ENCODE measurements at regions not wholly inside any gene's neighbourhood (a gene's known extent, or its start where the extent isn't known, plus 50 kb on each side); places are given as distances from the start of the nearest gene placed in this dataset.

- no peaks in the 10 kb centered on the region for H3K36me3 Mint-ChIP-seq
- no peak overlapping the region for H2AFZ ChIP-seq (replicated peaks)
- no peaks in the 10 kb centered on the region for H3K27me3 ChIP-seq
- peaks cover 5% of the 10 kb centered on the region for H3K9me3 Mint-ChIP-seq
- no peak for DNase-seq (ENCODE audit: low spot score)
- H3K27ac Mint-ChIP-seq = no peak overlapping the region
- no peak overlapping the region for H3K9ac ChIP-seq
- H3K4me1 ChIP-seq = no peaks in the 10 kb centered on the region
- H3F3A ChIP-seq (ENCODE audit: low read depth) = no peaks in the 10 kb centered on the region
- H3K36me3 ChIP-seq = no peaks in the 10 kb centered on the region
- no peak for TF ChIP-seq EZH2phosphoT487 (IDR thresholded peaks at IDR 0.05)
- TF ChIP-seq EZH2 (IDR thresholded peaks at IDR 0.05) = no peak
- TF ChIP-seq, protein P1, sequence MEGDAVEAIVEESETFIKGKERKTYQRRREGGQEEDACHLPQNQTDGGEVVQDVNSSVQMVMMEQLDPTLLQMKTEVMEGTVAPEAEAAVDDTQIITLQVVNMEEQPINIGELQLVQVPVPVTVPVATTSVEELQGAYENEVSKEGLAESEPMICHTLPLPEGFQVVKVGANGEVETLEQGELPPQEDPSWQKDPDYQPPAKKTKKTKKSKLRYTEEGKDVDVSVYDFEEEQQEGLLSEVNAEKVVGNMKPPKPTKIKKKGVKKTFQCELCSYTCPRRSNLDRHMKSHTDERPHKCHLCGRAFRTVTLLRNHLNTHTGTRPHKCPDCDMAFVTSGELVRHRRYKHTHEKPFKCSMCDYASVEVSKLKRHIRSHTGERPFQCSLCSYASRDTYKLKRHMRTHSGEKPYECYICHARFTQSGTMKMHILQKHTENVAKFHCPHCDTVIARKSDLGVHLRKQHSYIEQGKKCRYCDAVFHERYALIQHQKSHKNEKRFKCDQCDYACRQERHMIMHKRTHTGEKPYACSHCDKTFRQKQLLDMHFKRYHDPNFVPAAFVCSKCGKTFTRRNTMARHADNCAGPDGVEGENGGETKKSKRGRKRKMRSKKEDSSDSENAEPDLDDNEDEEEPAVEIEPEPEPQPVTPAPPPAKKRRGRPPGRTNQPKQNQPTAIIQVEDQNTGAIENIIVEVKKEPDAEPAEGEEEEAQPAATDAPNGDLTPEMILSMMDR (IDR thresholded peaks at IDR 0.05) = no peak
- H3K27ac ChIP-seq = no peak overlapping the region
- no peak overlapping the region for H3K4me3 ChIP-seq
- no peaks in the 10 kb centered on the region for H3K4me1 Mint-ChIP-seq
- no peaks in the 10 kb centered on the region for H3K79me2 ChIP-seq (ENCODE audit: low read depth)
- H4K20me1 ChIP-seq (ENCODE audit: low read depth) = no peaks in the 10 kb centered on the region
- no peak overlapping the region for H3K4me2 ChIP-seq
- H3K9me3 ChIP-seq (ENCODE audit: low read depth) = no peaks in the 10 kb centered on the region
- H3K4me3 Mint-ChIP-seq = no peak overlapping the region
- H3K27me3 Mint-ChIP-seq (ENCODE audit: insufficient read depth, low read depth) = no peaks in the 10 kb centered on the region
Measured at GRCh38 chr14:87656315-87656714, 336.7 kb downstream of the GALC start.

DNA sequence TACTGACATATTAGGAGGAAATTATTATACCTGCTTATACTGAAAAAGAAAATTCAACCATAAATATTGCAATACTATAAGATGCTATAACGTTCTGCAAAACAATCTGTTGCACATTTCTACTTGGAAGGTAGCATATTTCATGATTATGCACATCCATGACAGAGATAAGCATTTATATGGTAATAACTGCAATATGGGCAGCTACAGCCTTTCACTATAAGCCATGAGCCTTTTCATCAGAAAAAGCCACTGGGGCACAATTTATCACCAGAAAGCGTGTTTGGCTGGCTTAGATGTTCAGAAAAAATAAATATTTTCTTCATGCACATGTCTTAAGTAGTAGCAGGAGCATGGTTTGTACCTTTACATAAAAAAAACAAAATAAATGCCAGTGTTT is 340.7 kb downstream of the GALC start:
- Histone ChIP-seq H3K9me3 (ENCODE audit: low read depth) (peaks cover 5% of the 10 kb centered on the region), H3K79me2 (ENCODE audit: low read depth) (no peaks in the 10 kb centered on the region), H4K20me1 (ENCODE audit: low read depth) (no peaks in the 10 kb centered on the region), H2AFZ (replicated peaks) (no peak overlapping the region), H3K27ac (no peak overlapping the region), H3F3A (ENCODE audit: low read depth) (no peaks in the 10 kb centered on the region), H3K27me3 (no peaks in the 10 kb centered on the region), H3K4me1 (no peaks in the 10 kb centered on the region), H3K9ac (no peak overlapping the region), H3K4me3 (no peak overlapping the region), H3K36me3 (no peaks in the 10 kb centered on the region), H3K4me2 (no peak overlapping the region)
- H3K36me3 Mint-ChIP-seq = no peaks in the 10 kb centered on the region
- H3K27me3 Mint-ChIP-seq (ENCODE audit: insufficient read depth, low read depth) = no peaks in the 10 kb centered on the region
- H3K4me1 Mint-ChIP-seq = no peaks in the 10 kb centered on the region
- peaks cover 24% of the 10 kb centered on the region for H3K9me3 Mint-ChIP-seq
- no peak overlapping the region for H3K4me3 Mint-ChIP-seq
- TF ChIP-seq EZH2 (IDR thresholded peaks at IDR 0.05) (no peak), EZH2phosphoT487 (IDR thresholded peaks at IDR 0.05) (no peak)
- TF ChIP-seq, protein P1 (IDR thresholded peaks at IDR 0.05) = no peak
- no peak for DNase-seq (ENCODE audit: low spot score)
- H3K27ac Mint-ChIP-seq = no peak overlapping the region

DNA sequence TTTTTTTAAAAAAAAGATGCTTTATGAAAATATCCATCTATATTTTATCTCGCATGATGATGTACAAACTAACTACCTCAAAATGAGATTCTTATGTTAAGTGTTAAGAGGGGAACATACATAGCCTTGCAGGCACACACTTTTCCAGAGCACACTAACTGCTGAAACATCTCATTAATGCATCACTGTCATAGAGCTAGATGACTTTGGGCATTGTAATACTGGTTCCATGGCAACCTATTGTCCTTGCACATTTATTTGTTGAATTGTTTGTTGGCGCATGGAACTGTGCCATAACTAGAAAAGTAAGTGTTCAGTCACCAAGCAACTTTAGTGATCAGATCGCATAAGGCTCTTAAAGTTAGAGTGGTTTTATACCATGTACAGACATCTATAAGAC is 348.3 kb downstream of the GALC start:
- Mint-ChIP-seq H3K27ac (no peak overlapping the region), H3K9me3 (peaks cover 22% of the 10 kb centered on the region), H3K27me3 (ENCODE audit: insufficient read depth, low read depth) (peaks cover 2% of the 10 kb centered on the region), H3K4me1 (peaks cover 6% of the 10 kb centered on the region), H3K4me3 (no peak overlapping the region), H3K36me3 (no peaks in the 10 kb centered on the region)
- Histone ChIP-seq H3K79me2 (ENCODE audit: low read depth) (no peaks in the 10 kb centered on the region), H3K27me3 (no peaks in the 10 kb centered on the region), H3K36me3 (no peaks in the 10 kb centered on the region), H3K9me3 (ENCODE audit: low read depth) (peaks cover 5% of the 10 kb centered on the region), H3K4me2 (no peak overlapping the region), H3K4me3 (no peak overlapping the region), H3K4me1 (no peaks in the 10 kb centered on the region), H3K9ac (no peak overlapping the region), H3F3A (ENCODE audit: low read depth) (no peaks in the 10 kb centered on the region), H3K27ac (no peak overlapping the region), H2AFZ (replicated peaks) (no peak overlapping the region), H4K20me1 (ENCODE audit: low read depth) (no peaks in the 10 kb centered on the region)
- TF ChIP-seq, protein P1 (IDR thresholded peaks at IDR 0.05) = no peak
- TF ChIP-seq EZH2 (IDR thresholded peaks at IDR 0.05) (no peak), EZH2phosphoT487 (IDR thresholded peaks at IDR 0.05) (no peak)
- DNase-seq (ENCODE audit: low spot score) = no peak

Measured in neural progenitor cell (in vitro differentiated cells).